Skin epidermis (tissue), 12 donors: ENCODE measurements at regions not wholly inside any gene's neighbourhood (a gene's known extent, or its start where the extent isn't known, plus 50 kb on each side); places are given as distances from the start of the nearest gene placed in this dataset.
"Not testable (repeated sequence)": the region's sequence is repeated elsewhere in the genome, so short reads cannot be mapped to it uniquely, and the experiment has no call there.

Source experiments
- H3K27ac ChIP-seq, 21 experiments: fragments of 200-600 bp; sonication (generic) in 11 of 21; one replicate each; pipeline ENCODE4 v1.5.0; 2020; ENCODE audit warnings: mild to moderate bottlenecking in 3 of 21, inconsistent platforms in 2 of 21, moderate library complexity in 2 of 21
- H3K4me3 ChIP-seq, 7 experiments: fragments of 200-600 bp; sonication (generic) in 2 of 7; one replicate each; pipeline ENCODE4 v1.5.0; 2020; ENCODE audit warnings: inconsistent platforms in 2 of 7, mild to moderate bottlenecking in 2 of 7, moderate library complexity in 1 of 7

GRCh38 chr14:28820677-28821076 is 54.1 kb downstream of the FOXG1 start:
- H3K27ac ChIP-seq = no peak overlapping the region
- H3K4me3 ChIP-seq = no peak overlapping the region

- Histone ChIP-seq H3K4me3 (no peak overlapping the region), H3K27ac (no peak overlapping the region)
These were observed 55.4 kb downstream of the FOXG1 start for GRCh38 chr14:28821993-28822392.

- Histone ChIP-seq H3K4me3 (no peak overlapping the region), H3K27ac (no peak overlapping the region)
These were observed 56.7 kb downstream of the FOXG1 start for GRCh38 chr14:28823245-28823644.

GRCh38 chr14:28830115-28830534 is 63.5 kb downstream of the FOXG1 start:
- Histone ChIP-seq H3K4me3 (no peak overlapping the region), H3K27ac (no peak overlapping the region)

- H3K27ac ChIP-seq = no peak overlapping the region
- no peak overlapping the region for H3K4me3 ChIP-seq
These were observed 64.5 kb downstream of the FOXG1 start for GRCh38 chr14:28831126-28831525.

- not testable (repeated sequence) for H3K4me3 ChIP-seq
These were observed 76.0 kb downstream of the FOXG1 start for GRCh38 chr14:28842569-28842968.

GRCh38 chr14:28867571-28867970 is 101.0 kb downstream of the FOXG1 start:
- no peak overlapping the region for H3K4me3 ChIP-seq

More at GRCh38 chr14:28842569-28842968, 76.0 kb downstream of the FOXG1 start:
- H3K27ac ChIP-seq = not testable (repeated sequence)

GRCh38 chr14:28870033-28870564 is 103.5 kb downstream of the FOXG1 start:
- no peak overlapping the region for H3K4me3 ChIP-seq
- no peak overlapping the region for H3K27ac ChIP-seq

More at GRCh38 chr14:28867571-28867970, 101.0 kb downstream of the FOXG1 start:
- no peak overlapping the region for H3K27ac ChIP-seq

- no peak overlapping the region for H3K27ac ChIP-seq
- H3K4me3 ChIP-seq = no peak overlapping the region
These were observed 109.5 kb downstream of the FOXG1 start for GRCh38 chr14:28875934-28876571.

GRCh38 chr14:28876572-28876945 is 110.0 kb downstream of the FOXG1 start:
- no peak overlapping the region for H3K27ac ChIP-seq
- H3K4me3 ChIP-seq = no peak overlapping the region

- Histone ChIP-seq H3K27ac (no peak overlapping the region), H3K4me3 (no peak overlapping the region)
These were observed 111.3 kb downstream of the FOXG1 start for GRCh38 chr14:28877923-28878322.

GRCh38 chr14:28879573-28879996 is 113.0 kb downstream of the FOXG1 start:
- Histone ChIP-seq H3K27ac (no peak overlapping the region), H3K4me3 (no peak overlapping the region)

- Histone ChIP-seq H3K4me3 (no peak overlapping the region), H3K27ac (no peak overlapping the region)
These were observed 120.4 kb downstream of the FOXG1 start for GRCh38 chr14:28886940-28887339.

GRCh38 chr14:28895389-28895788 is 128.8 kb downstream of the FOXG1 start:
- no peak overlapping the region for H3K4me3 ChIP-seq
- no peak overlapping the region for H3K27ac ChIP-seq

GRCh38 chr14:28896337-28896736 is 129.8 kb downstream of the FOXG1 start:
- Histone ChIP-seq H3K27ac (no peak overlapping the region), H3K4me3 (no peak overlapping the region)

- Histone ChIP-seq H3K4me3 (no peak overlapping the region), H3K27ac (no peak overlapping the region)
These were observed 135.0 kb downstream of the FOXG1 start for GRCh38 chr14:28901631-28902030.

GRCh38 chr14:28902930-28903329 is 136.3 kb downstream of the FOXG1 start:
- H3K27ac ChIP-seq = no peak overlapping the region

GRCh38 chr14:28911521-28911920 is 144.9 kb downstream of the FOXG1 start:
- no peak overlapping the region for H3K4me3 ChIP-seq
- no peak overlapping the region for H3K27ac ChIP-seq

More at GRCh38 chr14:28902930-28903329, 136.3 kb downstream of the FOXG1 start:
- no peak overlapping the region for H3K4me3 ChIP-seq

- no peak overlapping the region for H3K27ac ChIP-seq
- H3K4me3 ChIP-seq = no peak overlapping the region
These were observed 146.5 kb downstream of the FOXG1 start for GRCh38 chr14:28913056-28913455.

- Histone ChIP-seq H3K27ac (no peak overlapping the region), H3K4me3 (no peak overlapping the region)
These were observed 159.5 kb downstream of the FOXG1 start for GRCh38 chr14:28926122-28926521.

- H3K4me3 ChIP-seq = no peak overlapping the region
- H3K27ac ChIP-seq = no peak overlapping the region
These were observed 165.4 kb downstream of the FOXG1 start for GRCh38 chr14:28931999-28932398.

GRCh38 chr14:28936601-28937000 is 170.0 kb downstream of the FOXG1 start:
- Histone ChIP-seq H3K27ac (no peak overlapping the region), H3K4me3 (no peak overlapping the region)
